Hepatocyte (in vitro differentiated cells): ENCODE measurements at regions not wholly inside any gene's neighbourhood (a gene's known extent, or its start where the extent isn't known, plus 50 kb on each side); places are given as distances from the start of the nearest gene placed in this dataset.

Source experiments
- EZH2 ChIP-seq: fragments of 200-600 bp; sonication (generic); IDR thresholded peaks from 2 replicates; pipeline ENCODE4 v1.6.1; 2016; ENCODE audit warnings: antibody characterized with exemption, mild to moderate bottlenecking, borderline replicate concordance
- TF ChIP-seq, protein P1 (sequence below): fragments of 200-600 bp; sonication (generic); IDR thresholded peaks from 2 replicates; pipeline ENCODE4 v1.5.1; 2016; ENCODE audit warnings: antibody characterized with exemption, mild to moderate bottlenecking; ENCODE audit not compliant: poor library complexity

DNA sequence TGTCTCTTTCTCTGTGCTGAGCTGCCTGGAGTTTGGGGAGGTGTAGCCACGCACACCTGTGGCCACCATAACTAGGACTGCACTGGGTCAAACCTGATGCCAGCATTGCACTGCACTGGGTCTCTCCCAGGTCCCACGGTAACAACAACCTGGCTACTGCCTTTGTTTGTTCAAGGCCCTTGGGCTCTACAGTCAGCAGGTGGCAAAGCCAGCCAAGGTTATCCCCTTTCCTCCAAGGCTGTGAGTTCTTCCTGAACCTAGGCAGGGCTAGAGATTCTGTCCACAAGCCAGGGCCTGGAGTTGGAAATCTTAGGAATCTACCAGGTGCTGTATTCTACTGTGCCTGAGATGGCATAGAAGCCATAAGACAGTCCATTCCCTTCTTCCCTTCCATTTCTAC is 126.7 kb upstream of the MAGEE2 start:
- TF ChIP-seq, protein P1, sequence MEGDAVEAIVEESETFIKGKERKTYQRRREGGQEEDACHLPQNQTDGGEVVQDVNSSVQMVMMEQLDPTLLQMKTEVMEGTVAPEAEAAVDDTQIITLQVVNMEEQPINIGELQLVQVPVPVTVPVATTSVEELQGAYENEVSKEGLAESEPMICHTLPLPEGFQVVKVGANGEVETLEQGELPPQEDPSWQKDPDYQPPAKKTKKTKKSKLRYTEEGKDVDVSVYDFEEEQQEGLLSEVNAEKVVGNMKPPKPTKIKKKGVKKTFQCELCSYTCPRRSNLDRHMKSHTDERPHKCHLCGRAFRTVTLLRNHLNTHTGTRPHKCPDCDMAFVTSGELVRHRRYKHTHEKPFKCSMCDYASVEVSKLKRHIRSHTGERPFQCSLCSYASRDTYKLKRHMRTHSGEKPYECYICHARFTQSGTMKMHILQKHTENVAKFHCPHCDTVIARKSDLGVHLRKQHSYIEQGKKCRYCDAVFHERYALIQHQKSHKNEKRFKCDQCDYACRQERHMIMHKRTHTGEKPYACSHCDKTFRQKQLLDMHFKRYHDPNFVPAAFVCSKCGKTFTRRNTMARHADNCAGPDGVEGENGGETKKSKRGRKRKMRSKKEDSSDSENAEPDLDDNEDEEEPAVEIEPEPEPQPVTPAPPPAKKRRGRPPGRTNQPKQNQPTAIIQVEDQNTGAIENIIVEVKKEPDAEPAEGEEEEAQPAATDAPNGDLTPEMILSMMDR: no peak
- no peak for TF ChIP-seq EZH2
